HepG2 (cell line): ENCODE measurements at regions not wholly inside any gene's neighbourhood (a gene's known extent, or its start where the extent isn't known, plus 50 kb on each side); places are given as distances from the start of the nearest gene placed in this dataset.

Experiments used
- ATAC-seq: fragments of 200-7000 bp; cut with Tn5 transposase; 3 replicates; pipeline ENCODE4 v1.9.1; 2020; ENCODE audit warnings: mild to moderate bottlenecking, moderate library complexity
- BruUV-seq: library from RNA; stranded (reverse); fragments of 400-500 nt; replicated peaks from 2 replicates; lab custom pipeline; 2021; lab: Mats Ljungman, UMichigan
- CTCF ChIA-PET: fragments of 300-600 bp; formaldehyde crosslinking; extraction: SDS; loops from one replicate; lab custom pipeline; 2021; ENCODE audit warnings: low total read pairs, inconsistent platforms, low intra/inter-chr PET ratio; lab: Yijun Ruan, JAX
- POLR2A ChIA-PET: fragments of 350-600 bp; sonication (Branson Sonifier 250); formaldehyde crosslinking; loops from one replicate; lab custom pipeline; 2020; ENCODE audit warnings: antibody characterized with exemption, inconsistent platforms; lab: Yijun Ruan, JAX
- DNase-seq: peaks from one replicate; pipeline ENCODE4 v3.0.0-alpha.2; 2015; ENCODE audit warnings: low spot score
- FAIRE-seq: peaks from 3 replicates; lab custom pipeline; 2011; peaks lifted over from hg19 to GRCh38; lab: Jason Lieb, UNC
- H2AFZ ChIP-seq: one replicate; pipeline ENCODE4 v1.6.1; 2011; ENCODE audit warnings: low read length, inconsistent platforms
- H3K27ac ChIP-seq: fragments of 300-600 bp; 3 replicates; pipeline ENCODE4 v1.8.0; 2011; ENCODE audit warnings: mixed run types, mild to moderate bottlenecking, mixed read lengths, low read length, inconsistent platforms; ENCODE audit not compliant: insufficient read depth; ENCODE audit errors: extremely low read length
- H3K27me3 ChIP-seq, 2 experiments: fragments of 200-600 bp in 1 of 2; 2 replicates in 1 of 2; 3 replicates in 1 of 2; pipeline versions ENCODE4 v1.6.0 to v1.8.0; 2011; ENCODE audit warnings: low read length in 2 of 2, mild to moderate bottlenecking in 2 of 2, moderate library complexity in 2 of 2, inconsistent platforms in 1 of 2; ENCODE audit not compliant: insufficient read depth in 2 of 2, control insufficient read depth in 1 of 2
- H3K36me3 ChIP-seq, 2 experiments: fragments of 200-600 bp in 1 of 2; replicated peaks in 1 of 2; 2 replicates in 1 of 2; 3 replicates in 1 of 2; pipeline versions ENCODE4 v1.5.1 to v1.8.0; 2011; ENCODE audit warnings: low read length in 2 of 2, inconsistent platforms in 1 of 2; ENCODE audit not compliant: insufficient read depth in 2 of 2, control insufficient read depth in 1 of 2
- H3K4me1 ChIP-seq: 2 replicates; pipeline ENCODE4 v1.5.1; 2012; ENCODE audit warnings: low read length, inconsistent platforms; ENCODE audit not compliant: insufficient read depth
- H3K4me2 ChIP-seq: 2 replicates; pipeline ENCODE4 v1.6.0; 2011; ENCODE audit warnings: low read depth, low read length, inconsistent platforms
- H3K4me3 ChIP-seq, 3 experiments: fragments of 200-600 bp in 1 of 3; sonication (generic), shearing (Covaris generic) in 1 of 3; replicated peaks in 1 of 3; 2 replicates each; pipeline ENCODE4 v1.5.1; 2011 to 2016; ENCODE audit warnings: low read length in 3 of 3, inconsistent platforms in 2 of 3, low read depth in 2 of 3, mild to moderate bottlenecking in 2 of 3, control low read depth in 1 of 3, mixed read lengths in 1 of 3; ENCODE audit not compliant: insufficient read depth in 1 of 3
- H3K79me2 ChIP-seq: one replicate; pipeline ENCODE4 v1.6.1; 2011; ENCODE audit warnings: low read length, inconsistent platforms; ENCODE audit not compliant: insufficient read depth
- H3K9ac ChIP-seq: 2 replicates; pipeline ENCODE4 v1.6.0; 2011; ENCODE audit warnings: mild to moderate bottlenecking, low read depth, low read length, inconsistent platforms; ENCODE audit not compliant: insufficient read depth
- H3K9me3 ChIP-seq: 2 replicates; pipeline ENCODE4 v1.5.1; 2012; ENCODE audit warnings: mild to moderate bottlenecking, low read length
- H4K20me1 ChIP-seq: 2 replicates; pipeline ENCODE4 v1.6.0; 2011; ENCODE audit warnings: inconsistent platforms, mild to moderate bottlenecking, low read length, moderate library complexity; ENCODE audit not compliant: insufficient read depth
- BHLHE40 ChIP-seq: IDR thresholded peaks from 2 replicates; pipeline ENCODE4 v1.6.1; 2011; ENCODE audit warnings: low read length, improper control_type of control experiment
- DBP ChIP-seq: sonication (generic); formaldehyde crosslinking; IDR thresholded peaks from 2 replicates; pipeline ENCODE4 v1.4.0; 2020; ENCODE audit warnings: missing genetic modification reagents; ENCODE audit errors: not compliant biosample characterization
- EHMT2 ChIP-seq: fragments of 200-600 bp; sonication (generic); IDR thresholded peaks from 2 replicates; pipeline ENCODE4 v1.7.0; 2017; ENCODE audit warnings: antibody characterized with exemption, low read depth, low read length, borderline replicate concordance
- GTF2F1 ChIP-seq: fragments of 150-350 bp; IDR thresholded peaks from 2 replicates; pipeline ENCODE4 v1.6.1; 2014; ENCODE audit warnings: low read length
- HNF1B ChIP-seq: sonication (generic); formaldehyde crosslinking; IDR thresholded peaks from 2 replicates; pipeline ENCODE4 v1.5.1; 2020; ENCODE audit warnings: mild to moderate bottlenecking, moderate library complexity, missing genetic modification reagents
- MED8 ChIP-seq: sonication (generic); formaldehyde crosslinking; IDR thresholded peaks from 2 replicates; pipeline ENCODE4 v1.8.1; 2023; ENCODE audit warnings: mild to moderate bottlenecking, missing genetic modification reagents; ENCODE audit not compliant: insufficient replicate concordance
- NR2F1 ChIP-seq, 2 experiments: fragments of 450-650 bp in 1 of 2; formaldehyde crosslinking in 1 of 2; IDR thresholded peaks; 2 replicates each; pipeline versions ENCODE4 v1.5.0 to v1.6.1; 2016 to 2020; ENCODE audit warnings: mild to moderate bottlenecking in 1 of 2, missing compliant biosample characterization in 1 of 2, missing genetic modification reagents in 1 of 2, moderate library complexity in 1 of 2
- RFX3 ChIP-seq: IDR thresholded peaks from 2 replicates; pipeline ENCODE4 v1.6.1; 2016; ENCODE audit warnings: missing biosample characterization, missing genetic modification reagents
- SMC3 ChIP-seq: IDR thresholded peaks from 2 replicates; pipeline ENCODE4 v1.6.1; 2011; ENCODE audit warnings: low read length, improper control_type of control experiment
- SNAPC4 ChIP-seq: sonication (generic); formaldehyde crosslinking; IDR thresholded peaks from 2 replicates; pipeline ENCODE4 v1.4.0; 2020; ENCODE audit warnings: mild to moderate bottlenecking, missing genetic modification reagents
- STAG1 ChIP-seq: sonication (generic); formaldehyde crosslinking; IDR thresholded peaks from 2 replicates; pipeline ENCODE4 v1.4.0; 2020; ENCODE audit warnings: missing genetic modification reagents
- ZNF124 ChIP-seq: sonication (generic); formaldehyde crosslinking; IDR thresholded peaks from 2 replicates; pipeline ENCODE4 v1.4.0; 2020; ENCODE audit warnings: missing genetic modification reagents
- ZNF432 ChIP-seq: sonication (generic); formaldehyde crosslinking; IDR thresholded peaks from 2 replicates; pipeline ENCODE4 v1.5.0; 2020; ENCODE audit warnings: missing genetic modification reagents, mild to moderate bottlenecking, borderline replicate concordance
- ZNF552 ChIP-seq: sonication (generic); formaldehyde crosslinking; IDR thresholded peaks from 2 replicates; pipeline ENCODE4 v1.9.0; 2022; ENCODE audit warnings: missing genetic modification reagents, mild to moderate bottlenecking, borderline replicate concordance
- WGBS: methylation state at CpG from one replicate; pipeline ENCODE4 v1.1.6; 2017; ENCODE audit warnings: low lambda C conversion rate; 5-methylcytosine and 5-hydroxymethylcytosine counted together
- in situ Hi-C: cut with HindIII; loops from 2 replicates; pipeline ENCODE4 v1.10.0; 2017; ENCODE audit warnings: low pct_unique_long_range_greater_than_20kb; ENCODE audit not compliant: extremely low pct_ligation_motif_present
- intact Hi-C: fragments of 100-400 bp; cut with micrococcal nuclease; formaldehyde crosslinking; loops from one replicate; pipeline ENCODE4 v1.10.0; 2022; ENCODE audit not compliant: unreplicated experiment
- TF ChIP-seq, protein P1 (sequence below): sonication (generic); formaldehyde crosslinking; IDR thresholded peaks from 2 replicates; pipeline ENCODE4 v1.5.0; 2020; ENCODE audit warnings: missing genetic modification reagents
- TF ChIP-seq, protein P2 (sequence below): sonication (generic); formaldehyde crosslinking; IDR thresholded peaks from 2 replicates; pipeline ENCODE4 v1.8.1; 2023; ENCODE audit warnings: mild to moderate bottlenecking, moderate library complexity, missing genetic modification reagents

DNA sequence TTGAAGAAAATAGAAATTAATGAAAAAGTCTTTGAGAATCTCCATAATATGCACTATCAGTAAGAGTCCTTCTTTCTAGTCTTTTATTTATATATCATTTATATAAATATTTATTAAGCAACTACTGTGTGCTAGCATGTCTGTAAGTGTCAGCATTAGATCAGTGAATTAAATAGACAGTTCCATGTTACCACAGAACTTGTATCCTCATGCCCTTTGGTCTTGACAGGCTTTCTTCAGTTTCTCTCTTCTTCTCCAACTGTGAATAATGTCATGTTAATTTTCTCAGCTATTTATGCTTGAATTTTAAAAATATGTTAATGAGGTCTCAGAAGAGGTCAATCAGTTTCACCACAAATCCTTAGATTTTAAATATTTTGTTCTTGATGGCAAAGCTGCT, 389.6 kb upstream of the TRAM1L1 start (continued):
- TF ChIP-seq HNF1B (no peak), NR2F1 (CRISPR knock-in tag; IDR thresholded peaks at IDR 0.05) (no peak), GTF2F1 (no peak), SMC3 (no peak), ZNF552 (CRISPR knock-in tag) (no peak), RFX3 (CRISPR knock-in tag) (no peak)
- TF ChIP-seq, protein P1, sequence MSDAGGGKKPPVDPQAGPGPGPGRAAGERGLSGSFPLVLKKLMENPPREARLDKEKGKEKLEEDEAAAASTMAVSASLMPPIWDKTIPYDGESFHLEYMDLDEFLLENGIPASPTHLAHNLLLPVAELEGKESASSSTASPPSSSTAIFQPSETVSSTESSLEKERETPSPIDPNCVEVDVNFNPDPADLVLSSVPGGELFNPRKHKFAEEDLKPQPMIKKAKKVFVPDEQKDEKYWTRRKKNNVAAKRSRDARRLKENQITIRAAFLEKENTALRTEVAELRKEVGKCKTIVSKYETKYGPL, result no peak
- TF ChIP-seq, protein P2, sequence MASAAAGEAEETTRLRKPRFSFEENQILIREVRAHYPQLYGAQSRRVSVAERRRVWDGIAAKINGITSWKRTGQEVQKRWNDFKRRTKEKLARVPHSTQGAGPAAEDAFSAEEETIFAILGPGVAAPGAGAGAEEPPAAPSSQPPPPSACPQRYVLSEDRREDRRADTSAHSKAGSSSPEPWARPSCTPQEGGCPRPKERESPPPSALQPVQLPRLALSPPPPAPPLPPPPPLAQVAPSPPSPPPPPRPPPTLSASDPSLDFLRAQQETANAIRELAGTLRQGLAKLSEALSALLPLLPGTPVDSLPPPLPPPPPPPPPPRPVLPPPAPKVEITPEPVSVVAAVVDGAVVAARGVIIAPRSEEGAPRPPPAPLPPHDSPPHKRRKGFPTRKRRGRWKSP, result no peak

- in situ Hi-C loops (no loop called here), intact Hi-C loops (no loop called here)
- WGBS, result 49% methylated on average over 2 of the region's 2 CpGs
- ChIA-PET CTCF (no interaction called here), POLR2A (no interaction called here)
- H4K20me1 ChIP-seq, result no peaks in the 10 kb centered on the region
- H3K79me2 ChIP-seq, result no peaks in the 10 kb centered on the region
- H3K4me2 ChIP-seq, result no peak overlapping the region
- no peaks in the 10 kb centered on the region for H3K9me3 ChIP-seq
- BruUV-seq, result no TSS peak
- no peak overlapping the region for H2AFZ ChIP-seq
- H3K27ac ChIP-seq, result no peak overlapping the region
- no peak overlapping the region for H3K9ac ChIP-seq
- DNase-seq (no peak), ATAC-seq (no peak), FAIRE-seq (no peak)
- no peak overlapping the region for H3K4me3 ChIP-seq
- H3K36me3 ChIP-seq, result no peaks in the 10 kb centered on the region
- H3K27me3 ChIP-seq, result no peaks in the 10 kb centered on the region
- no peaks in the 10 kb centered on the region for H3K4me1 ChIP-seq
- TF ChIP-seq EHMT2, result no peak
- no peak for TF ChIP-seq BHLHE40
- TF ChIP-seq STAG1 (CRISPR knock-in tag), result no peak
- no peak for TF ChIP-seq ZNF432 (CRISPR knock-in tag)
- TF ChIP-seq MED8 (CRISPR knock-in tag), result no peak
- TF ChIP-seq ZNF124 (CRISPR knock-in tag), result no peak
- no peak for TF ChIP-seq DBP (CRISPR knock-in tag)
- TF ChIP-seq SNAPC4 (CRISPR knock-in tag), result no peak
Measured at GRCh38 chr4:117477925-117478324, 392.5 kb upstream of the TRAM1L1 start.
